B cell (primary cell): ENCODE measurements at regions not wholly inside any gene's neighbourhood (a gene's known extent, or its start where the extent isn't known, plus 50 kb on each side); places are given as distances from the start of the nearest gene placed in this dataset.

Source experiments
- ATAC-seq: fragments of 200-7000 bp; cut with Tn5 transposase; one replicate; pipeline ENCODE4 v1.10.0; 2021; ENCODE audit warnings: low read depth, mild to moderate bottlenecking, moderate number of reproducible peaks, moderate library complexity
- CTCF ChIA-PET: fragments of 350-600 bp; sonication (Branson Sonifier 250); formaldehyde crosslinking; loops from one replicate; lab custom pipeline; 2021; ENCODE audit warnings: antibody characterized with exemption, inconsistent platforms; lab: Charles Lee
- POLR2A ChIA-PET: fragments of 350-600 bp; sonication (Branson Sonifier 250); formaldehyde crosslinking; loops from one replicate; lab custom pipeline; 2021; ENCODE audit warnings: antibody characterized with exemption; lab: Charles Lee
- DNase-seq: peaks from one replicate; pipeline ENCODE4 v3.0.0; 2013
- H2AFZ ChIP-seq: 2 replicates; pipeline ENCODE4 v1.6.1; 2012; ENCODE audit warnings: mild to moderate bottlenecking, low read depth, low read length; ENCODE audit not compliant: insufficient read depth, poor library complexity, severe bottlenecking
- H3K27ac ChIP-seq, 2 donors: 1 replicate in 1 of 2; 2 replicates in 1 of 2; pipeline ENCODE4 v1.5.1; 2012 to 2013; ENCODE audit warnings: low read length in 2 of 2, mild to moderate bottlenecking in 2 of 2, moderate library complexity in 1 of 2
- H3K27me3 ChIP-seq, 4 experiments: fragments of 200-600 bp in 1 of 4; sonication (generic) in 1 of 4; replicated peaks in 1 of 4; 1 replicate in 2 of 4; 2 replicates in 2 of 4; pipeline versions ENCODE4 v1.6.1 to v1.7.0; 2013 to 2016; ENCODE audit warnings: low read length in 3 of 4, mild to moderate bottlenecking in 2 of 4, mixed read lengths in 1 of 4, moderate library complexity in 1 of 4; ENCODE audit not compliant: insufficient read depth in 4 of 4, control insufficient read depth in 3 of 4; ENCODE audit errors: control extremely low read depth in 1 of 4
- H3K36me3 ChIP-seq, 2 experiments: replicated peaks in 1 of 2; 1 replicate in 1 of 2; 2 replicates in 1 of 2; pipeline versions ENCODE4 v1.6.1 to v1.7.1; 2013; ENCODE audit warnings: low read length in 1 of 2; ENCODE audit not compliant: insufficient read depth in 2 of 2, control insufficient read depth in 1 of 2; ENCODE audit errors: control extremely low read depth in 1 of 2, extremely low read depth in 1 of 2
- H3K4me1 ChIP-seq, 2 donors: fragments of 200-600 bp in 1 of 2; sonication (generic) in 1 of 2; 1 replicate in 1 of 2; 2 replicates in 1 of 2; pipeline versions ENCODE4 v1.5.1 to v1.6.1; 2013 to 2017; ENCODE audit warnings: low read length in 2 of 2; ENCODE audit not compliant: control insufficient read depth in 2 of 2, insufficient read depth in 2 of 2
- H3K4me2 ChIP-seq: replicated peaks from 2 replicates; pipeline ENCODE3; 2012; ENCODE audit warnings: mild to moderate bottlenecking, low read depth, low read length; ENCODE audit not compliant: poor library complexity, severe bottlenecking
- H3K4me3 ChIP-seq, 5 experiments: fragments of 200-600 bp in 1 of 5; sonication (generic) in 1 of 5; 1 replicate in 3 of 5; 2 replicates in 2 of 5; pipeline versions ENCODE4 v1.5.1 to v1.7.0; 2011 to 2016; ENCODE audit warnings: low read length in 4 of 5, mild to moderate bottlenecking in 4 of 5, low read depth in 2 of 5, control low read depth in 1 of 5, moderate library complexity in 1 of 5; ENCODE audit not compliant: insufficient read depth in 1 of 5; ENCODE audit errors: control extremely low read depth in 1 of 5, extremely low read depth in 1 of 5
- H3K79me2 ChIP-seq: fragments of 200-600 bp; sonication (generic); one replicate; pipeline ENCODE4 v1.6.0; 2016; ENCODE audit warnings: low read length; ENCODE audit not compliant: control insufficient read depth, insufficient read depth
- H3K9ac ChIP-seq: fragments of 200-600 bp; sonication (generic); 2 replicates; pipeline ENCODE4 v1.6.1; 2017; ENCODE audit warnings: mild to moderate bottlenecking, low read length, moderate library complexity
- H3K9me3 ChIP-seq, 3 donors: one replicate each; pipeline versions ENCODE4 v1.6.1 to v1.7.1; 2013; ENCODE audit warnings: low read length in 2 of 3; ENCODE audit not compliant: control insufficient read depth in 2 of 3, insufficient read depth in 1 of 3; ENCODE audit errors: control extremely low read depth in 1 of 3
- H4K20me1 ChIP-seq: 2 replicates; pipeline ENCODE4 v1.6.0; 2012; ENCODE audit warnings: mild to moderate bottlenecking, low read length; ENCODE audit not compliant: insufficient read depth, control insufficient read depth, poor library complexity, severe bottlenecking
- H3K27ac Mint-ChIP-seq: one replicate; pipeline ENCODE4 v1.8.0; 2021; ENCODE audit warnings: mixed read lengths
- H3K27me3 Mint-ChIP-seq: one replicate; pipeline ENCODE4 v1.8.0; 2021; ENCODE audit warnings: mixed read lengths
- H3K4me1 Mint-ChIP-seq: one replicate; pipeline ENCODE4 v1.8.0; 2021; ENCODE audit warnings: mixed read lengths
- H3K4me3 Mint-ChIP-seq: one replicate; pipeline ENCODE4 v1.8.0; 2021; ENCODE audit warnings: mixed read lengths
- H3K9me3 Mint-ChIP-seq: one replicate; pipeline ENCODE4 v1.8.0; 2022; ENCODE audit warnings: mixed read lengths; ENCODE audit not compliant: insufficient read depth
- CTCF ChIP-seq: fragments of 200-600 bp; IDR thresholded peaks from one replicate; pipeline ENCODE4 v1.8.0; 2022; ENCODE audit warnings: antibody characterized with exemption, mild to moderate bottlenecking
- EZH2 ChIP-seq: IDR thresholded peaks from 2 replicates; pipeline ENCODE4 v1.6.1; 2012; ENCODE audit warnings: borderline replicate concordance, low read depth, mild to moderate bottlenecking, moderate library complexity, low read length; ENCODE audit not compliant: insufficient read depth, poor library complexity, severe bottlenecking
- WGBS: methylation state at CpG from one replicate; pipeline ENCODE4 v1.1.5; 2013; ENCODE audit warnings: missing lambda C conversion rate; ENCODE audit not compliant: insufficient coverage; 5-methylcytosine and 5-hydroxymethylcytosine counted together
- intact Hi-C: fragments of 100-400 bp; cut with micrococcal nuclease; formaldehyde crosslinking; loops from one replicate; pipeline ENCODE4 v1.10.0; 2022

DNA sequence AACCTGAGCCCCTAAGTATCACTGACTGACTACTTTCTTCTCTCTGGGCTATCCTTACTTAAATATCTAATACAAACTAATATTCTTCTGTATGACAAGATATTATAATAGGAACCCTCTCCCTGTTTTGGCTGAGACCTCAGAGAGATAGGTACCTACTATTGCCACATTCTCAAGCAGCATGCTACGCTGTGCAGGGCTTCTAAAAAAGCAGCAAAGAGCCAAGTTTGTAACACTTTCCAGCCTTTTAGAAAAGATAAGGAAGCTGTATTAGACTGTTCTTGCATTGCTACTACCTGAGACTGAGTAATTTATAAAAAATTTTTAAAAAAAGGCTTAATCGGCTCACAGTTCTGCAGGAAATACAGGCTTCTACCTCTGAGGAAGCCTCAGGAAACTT lies 126.8 kb upstream of the ABI3BP start:
- H3K4me3 Mint-ChIP-seq, result no peak overlapping the region
- H3K27me3 ChIP-seq, result no peaks in the 10 kb centered on the region
- ATAC-seq (no peak), DNase-seq (no peak)
- no peaks in the 10 kb centered on the region for H3K79me2 ChIP-seq
- no peaks in the 10 kb centered on the region for H3K36me3 ChIP-seq
- no peak overlapping the region for H2AFZ ChIP-seq
- CTCF ChIA-PET, result no interaction called here
- H3K4me2 ChIP-seq, result no peak overlapping the region
- no peak overlapping the region for H3K9ac ChIP-seq
- intact Hi-C loops, result no loop called here
- no peak overlapping the region for H3K27ac Mint-ChIP-seq
- H4K20me1 ChIP-seq, result no peaks in the 10 kb centered on the region
- H3K4me3 ChIP-seq, result no peak overlapping the region
- peaks cover 9% of the 10 kb centered on the region for H3K27me3 Mint-ChIP-seq
- no peaks in the 10 kb centered on the region for H3K9me3 Mint-ChIP-seq
- H3K4me1 ChIP-seq, result no peaks in the 10 kb centered on the region
- H3K4me1 Mint-ChIP-seq, result no peaks in the 10 kb centered on the region
- WGBS, result no CpG with 5 or more reads among the region's 2 CpGs
- H3K9me3 ChIP-seq, result no peaks in the 10 kb centered on the region
- no peak overlapping the region for H3K27ac ChIP-seq
- POLR2A ChIA-PET, result no interaction called here
- TF ChIP-seq CTCF (no peak), EZH2 (no peak)

DNA sequence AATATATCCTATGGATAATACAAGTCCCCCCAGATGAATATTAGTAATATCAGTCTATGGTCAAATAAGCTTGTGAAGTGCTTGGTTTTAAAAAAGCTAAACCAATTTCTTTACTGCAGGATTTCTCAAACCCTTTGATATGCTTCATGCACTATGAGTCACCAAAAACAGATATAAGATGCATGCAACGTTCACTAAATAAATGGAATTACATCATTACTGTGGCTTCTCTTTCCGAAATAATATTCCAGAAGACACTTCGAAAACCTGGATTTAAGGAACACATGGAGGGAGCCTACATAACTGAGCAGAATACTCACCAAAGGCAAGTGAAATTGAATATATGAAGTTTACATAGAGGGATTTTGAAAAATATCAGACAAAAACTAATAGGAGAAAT lies 126.3 kb upstream of the ABI3BP start:
- Mint-ChIP-seq H3K4me1 (no peaks in the 10 kb centered on the region), H3K27me3 (peaks cover 4% of the 10 kb centered on the region), H3K4me3 (no peak overlapping the region), H3K9me3 (no peaks in the 10 kb centered on the region), H3K27ac (no peak overlapping the region)
- intact Hi-C loops, result no loop called here
- Histone ChIP-seq H3K4me2 (no peak overlapping the region), H3K27ac (no peak overlapping the region), H3K9ac (no peak overlapping the region), H3K36me3 (no peaks in the 10 kb centered on the region), H3K4me3 (no peak overlapping the region), H3K9me3 (no peaks in the 10 kb centered on the region), H3K4me1 (no peaks in the 10 kb centered on the region), H3K79me2 (no peaks in the 10 kb centered on the region), H3K27me3 (no peaks in the 10 kb centered on the region), H2AFZ (no peak overlapping the region), H4K20me1 (no peaks in the 10 kb centered on the region)
- CTCF ChIA-PET, result no interaction called here
- 88% methylated on average over 1 of the region's 3 CpGs for WGBS
- POLR2A ChIA-PET, result no interaction called here
- DNase-seq (no peak), ATAC-seq (no peak)
- TF ChIP-seq EZH2, result no peak
- no peak for TF ChIP-seq CTCF
